AG04450 (cell line): ENCODE measurements at regions not wholly inside any gene's neighbourhood (a gene's known extent, or its start where the extent isn't known, plus 50 kb on each side); places are given as distances from the start of the nearest gene placed in this dataset.

Source experiments
- CTCF ChIA-PET: fragments of 300-600, 350-600 bp; formaldehyde crosslinking; extraction: SDS; loops from one replicate; lab custom pipeline; 2022; ENCODE audit warnings: antibody characterized with exemption, inconsistent platforms; lab: Charles Lee
- POLR2A ChIA-PET: fragments of 350-600 bp; formaldehyde crosslinking; extraction: SDS; loops from one replicate; lab custom pipeline; 2021; ENCODE audit warnings: antibody characterized with exemption, inconsistent platforms; lab: Yijun Ruan, JAX
- DNase-seq: peaks from one replicate; pipeline ENCODE4 v3.0.0-alpha.2; 2011; ENCODE audit warnings: low read depth, low spot score
- H3K27ac ChIP-seq: one replicate; pipeline ENCODE4 v1.5.1; 2012; ENCODE audit warnings: low read depth, low read length, control low read depth
- H3K27me3 ChIP-seq: one replicate; pipeline ENCODE4 v1.6.0; 2012; ENCODE audit warnings: low read length; ENCODE audit not compliant: control insufficient read depth, insufficient read depth
- H3K4me3 ChIP-seq: 2 replicates; pipeline ENCODE4 v1.5.1; 2011; ENCODE audit warnings: mild to moderate bottlenecking, low read depth, low read length, control low read depth
- H3K9me3 ChIP-seq: 2 replicates; pipeline ENCODE4 v1.5.1; 2012; ENCODE audit warnings: low read length; ENCODE audit not compliant: control insufficient read depth, insufficient read depth
- TF ChIP-seq, protein P1 (sequence below): IDR thresholded peaks from 2 replicates; pipeline ENCODE4 v1.5.1; 2011; ENCODE audit warnings: low read depth, low read length, control low read depth, inconsistent platforms

DNA sequence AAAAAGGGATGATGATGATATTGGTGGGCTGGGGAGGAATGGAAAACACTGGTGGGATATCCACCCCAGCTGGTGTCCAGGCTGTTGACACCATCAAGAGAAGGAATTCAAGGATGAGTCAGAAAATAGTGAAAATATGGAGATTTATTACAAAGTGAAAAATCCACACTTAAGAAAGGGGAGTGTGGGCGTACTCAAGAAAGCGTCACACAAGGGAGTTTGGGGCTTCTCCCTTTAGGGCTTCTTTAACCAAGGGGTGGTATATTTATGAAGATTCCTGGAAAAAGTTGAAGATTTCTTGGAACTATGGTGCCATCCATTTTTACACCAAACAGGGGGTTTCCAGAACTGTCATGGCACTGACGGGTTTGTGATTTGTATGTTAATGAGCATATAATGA, 63.1 kb upstream of the ARID2 start:
- Histone ChIP-seq H3K9me3 (no peaks in the 10 kb centered on the region), H3K4me3 (no peak overlapping the region), H3K27ac (no peak overlapping the region), H3K27me3 (no peaks in the 10 kb centered on the region)
- ChIA-PET POLR2A (no interaction called here), CTCF (no interaction called here)
- no peak for DNase-seq
- TF ChIP-seq, protein P1, sequence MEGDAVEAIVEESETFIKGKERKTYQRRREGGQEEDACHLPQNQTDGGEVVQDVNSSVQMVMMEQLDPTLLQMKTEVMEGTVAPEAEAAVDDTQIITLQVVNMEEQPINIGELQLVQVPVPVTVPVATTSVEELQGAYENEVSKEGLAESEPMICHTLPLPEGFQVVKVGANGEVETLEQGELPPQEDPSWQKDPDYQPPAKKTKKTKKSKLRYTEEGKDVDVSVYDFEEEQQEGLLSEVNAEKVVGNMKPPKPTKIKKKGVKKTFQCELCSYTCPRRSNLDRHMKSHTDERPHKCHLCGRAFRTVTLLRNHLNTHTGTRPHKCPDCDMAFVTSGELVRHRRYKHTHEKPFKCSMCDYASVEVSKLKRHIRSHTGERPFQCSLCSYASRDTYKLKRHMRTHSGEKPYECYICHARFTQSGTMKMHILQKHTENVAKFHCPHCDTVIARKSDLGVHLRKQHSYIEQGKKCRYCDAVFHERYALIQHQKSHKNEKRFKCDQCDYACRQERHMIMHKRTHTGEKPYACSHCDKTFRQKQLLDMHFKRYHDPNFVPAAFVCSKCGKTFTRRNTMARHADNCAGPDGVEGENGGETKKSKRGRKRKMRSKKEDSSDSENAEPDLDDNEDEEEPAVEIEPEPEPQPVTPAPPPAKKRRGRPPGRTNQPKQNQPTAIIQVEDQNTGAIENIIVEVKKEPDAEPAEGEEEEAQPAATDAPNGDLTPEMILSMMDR, result no peak

DNA sequence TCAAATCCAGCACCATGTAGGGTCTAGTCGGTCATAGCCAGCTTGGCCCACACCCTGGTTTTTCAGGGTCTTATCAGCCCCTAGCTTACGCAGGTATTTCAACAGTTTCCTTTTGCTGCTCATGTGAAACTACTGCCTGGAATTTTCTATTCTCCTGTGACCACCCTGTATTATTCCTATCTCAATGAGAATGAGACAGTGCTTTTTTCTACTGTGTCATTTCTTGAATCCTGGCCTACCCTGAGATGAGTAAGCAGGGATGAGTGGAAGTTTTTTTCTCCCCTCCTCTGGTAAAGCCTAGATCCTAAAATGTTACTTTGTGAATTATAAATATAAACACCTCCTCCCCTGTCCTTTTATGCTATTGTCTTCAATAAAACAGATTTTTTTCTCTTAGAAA, 62.7 kb upstream of the ARID2 start:
- Histone ChIP-seq H3K27me3 (no peaks in the 10 kb centered on the region), H3K9me3 (no peaks in the 10 kb centered on the region), H3K27ac (no peak overlapping the region), H3K4me3 (no peak overlapping the region)
- ChIA-PET CTCF (no interaction called here), POLR2A (no interaction called here)
- DNase-seq, result no peak
- TF ChIP-seq, protein P1, result no peak

DNA sequence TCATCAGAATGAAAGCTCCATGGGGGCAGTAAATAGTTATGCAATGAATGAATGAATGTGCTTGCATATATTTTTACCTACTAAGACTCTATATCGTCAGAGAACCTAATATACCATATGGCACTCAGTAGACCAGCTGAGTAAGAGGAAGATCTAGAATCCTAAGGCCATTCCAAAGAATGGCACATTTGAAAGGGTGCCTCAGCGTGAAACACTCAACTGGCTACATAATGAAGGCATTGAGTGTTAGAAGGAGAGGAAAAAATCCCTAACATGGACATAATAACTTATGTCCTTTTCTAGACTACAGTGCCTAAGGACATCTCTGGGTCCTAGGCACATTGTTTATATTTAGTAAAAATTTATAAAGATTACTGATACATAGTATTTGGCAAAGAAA, 61.7 kb upstream of the ARID2 start:
- DNase-seq, result no peak
- POLR2A ChIA-PET, result no interaction called here
- CTCF ChIA-PET, result no interaction called here

DNA sequence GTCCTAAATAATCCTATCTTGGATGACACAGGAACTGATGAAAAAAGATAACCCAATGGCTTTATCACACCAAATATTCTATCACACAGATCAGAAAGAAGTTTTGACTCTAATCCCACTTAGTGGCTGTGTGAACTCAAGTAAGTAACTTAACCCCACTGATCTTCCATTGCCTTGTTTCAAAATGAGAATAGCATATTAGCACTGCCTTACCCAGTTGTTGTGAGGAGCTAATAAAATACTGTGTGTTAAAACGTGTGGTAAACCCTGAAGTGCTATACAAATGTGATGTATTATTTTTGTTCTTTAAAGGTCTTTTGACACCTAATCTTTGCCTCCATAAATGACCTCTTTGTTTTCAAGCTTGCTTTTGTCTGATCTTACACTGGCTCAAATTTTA, 60.9 kb upstream of the ARID2 start:
- no peaks in the 10 kb centered on the region for H3K27me3 ChIP-seq
- TF ChIP-seq, protein P1, result no peak
- DNase-seq, result no peak
- ChIA-PET CTCF (interaction anchor here (1.1 kb wide), 1 partner anchor 125 kb away, joined by 3 read pairs; no protein-coding TSS in a partner anchor), POLR2A (interaction anchor here (0.9 kb wide), 1 partner anchor 60 kb away, joined by 3 read pairs; no protein-coding TSS in a partner anchor)
- no peak overlapping the region for H3K4me3 ChIP-seq
- H3K9me3 ChIP-seq, result no peaks in the 10 kb centered on the region
- no peak overlapping the region for H3K27ac ChIP-seq

More for the DNA sequence above, 61.7 kb upstream of the ARID2 start:
- no peaks in the 10 kb centered on the region for H3K9me3 ChIP-seq
- TF ChIP-seq, protein P1, result no peak
- H3K27ac ChIP-seq, result no peak overlapping the region
- H3K27me3 ChIP-seq, result no peaks in the 10 kb centered on the region
- H3K4me3 ChIP-seq, result no peak overlapping the region

DNA sequence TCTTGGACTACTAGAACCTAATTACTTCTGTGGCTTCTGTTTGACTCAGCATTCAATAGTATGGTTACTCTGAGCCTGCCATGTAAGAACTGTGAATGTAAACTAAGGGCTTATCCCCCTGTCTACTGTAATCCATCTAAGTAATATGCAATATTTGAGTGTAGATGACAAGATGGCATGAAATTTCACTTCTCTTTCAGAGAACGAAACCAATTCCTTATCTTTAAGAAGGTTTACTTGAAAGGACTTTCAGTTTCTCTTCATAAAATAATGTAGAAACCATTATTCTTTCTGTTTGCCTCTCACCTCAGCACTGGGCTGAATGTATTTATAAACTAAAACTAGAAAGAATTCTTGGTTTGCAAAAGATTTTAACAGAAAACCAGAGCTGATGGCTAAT, 60.4 kb upstream of the ARID2 start:
- Histone ChIP-seq H3K27ac (no peak overlapping the region), H3K27me3 (no peaks in the 10 kb centered on the region), H3K9me3 (no peaks in the 10 kb centered on the region), H3K4me3 (peak overlapping the region; percentile 18)
- TF ChIP-seq, protein P1, result no peak
- CTCF ChIA-PET, result interaction anchor here (1.1 kb wide), 1 partner anchor 125 kb away, joined by 3 read pairs; no protein-coding TSS in a partner anchor
- POLR2A ChIA-PET, result interaction anchor here (0.9 kb wide), 1 partner anchor 60 kb away, joined by 3 read pairs; no protein-coding TSS in a partner anchor
- DNase-seq, result no peak
